K562 (cell line): ENCODE measurements at regions not wholly inside any gene's neighbourhood (a gene's known extent, or its start where the extent isn't known, plus 50 kb on each side); places are given as distances from the start of the nearest gene placed in this dataset.

ENCODE experiments used
- CBFB ChIP-seq: sonication (generic); formaldehyde crosslinking; IDR thresholded peaks from 2 replicates; pipeline ENCODE4 v1.4.0; 2020; ENCODE audit warnings: mild to moderate bottlenecking, missing genetic modification reagents
- HLTF ChIP-seq: fragments of 450-650 bp; IDR thresholded peaks from 2 replicates; pipeline ENCODE4 v1.6.1; 2016
- NFE2L1 ChIP-seq: fragments of 450-650 bp; IDR thresholded peaks from 2 replicates; pipeline ENCODE4 v1.6.1; 2016; ENCODE audit warnings: missing genetic modification characterization, low read depth, mild to moderate bottlenecking, missing compliant biosample characterization, moderate library complexity, borderline replicate concordance
- PPARD ChIP-seq: fragments of 250-450 bp; sonication (Bioruptor Pico); IDR thresholded peaks from 2 replicates; pipeline ENCODE4 v1.8.0; 2022; ENCODE audit warnings: inconsistent platforms, mild to moderate bottlenecking, moderate library complexity
- RAD21 ChIP-seq, 2 experiments: fragments of 250-450 bp in 1 of 2; fragments of 450-650 bp in 1 of 2; sonication (Bioruptor Pico) in 1 of 2; formaldehyde crosslinking in 1 of 2; IDR thresholded peaks in 1 of 2; conservative IDR thresholded peaks in 1 of 2; 2 replicates each; pipeline versions ENCODE4 v1.4.0 to v1.8.0; 2020 to 2022; ENCODE audit warnings: mild to moderate bottlenecking in 2 of 2, moderate library complexity in 1 of 2
- TF ChIP-seq, protein P1 (sequence below): fragments of 450-650 bp; IDR thresholded peaks from 2 replicates; pipeline ENCODE4 v1.7.1; 2018; ENCODE audit warnings: mild to moderate bottlenecking, low read depth; ENCODE audit not compliant: partially characterized antibody
- TF ChIP-seq, protein P2 (sequence below): fragments of 450-650 bp; IDR thresholded peaks from 2 replicates; pipeline ENCODE4 v1.6.1; 2016; ENCODE audit warnings: low read depth
- TF ChIP-seq, protein P3 (sequence below): sonication (generic); formaldehyde crosslinking; IDR thresholded peaks from 2 replicates; pipeline ENCODE4 v1.5.0; 2020; ENCODE audit warnings: missing genetic modification reagents
- TF ChIP-seq, protein P4 (sequence below): fragments of 250-450 bp; sonication (Bioruptor Pico); IDR thresholded peaks from 2 replicates; pipeline ENCODE4 v1.9.0; 2021; ENCODE audit warnings: mild to moderate bottlenecking, inconsistent platforms

DNA sequence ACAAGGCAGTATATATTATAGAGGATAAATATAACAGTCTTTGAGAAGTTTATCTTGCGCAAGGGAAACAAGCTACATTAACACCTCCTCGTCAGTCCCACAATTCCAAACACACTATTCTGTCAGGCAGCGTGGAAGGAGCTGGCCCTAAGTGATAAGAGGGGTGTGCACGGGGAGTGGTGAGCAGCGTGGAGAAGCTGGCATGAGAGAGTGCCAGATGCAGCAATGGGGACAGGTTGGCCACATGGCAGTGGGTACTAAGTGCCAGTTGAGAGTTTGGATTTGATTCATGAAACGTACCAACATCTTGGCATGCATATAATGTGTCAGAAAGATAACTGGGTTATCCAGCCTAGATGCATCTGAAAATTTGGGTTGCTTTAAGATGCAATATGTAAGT lies 460.2 kb downstream of the ICE1 start (continued):
- TF ChIP-seq, protein P1, sequence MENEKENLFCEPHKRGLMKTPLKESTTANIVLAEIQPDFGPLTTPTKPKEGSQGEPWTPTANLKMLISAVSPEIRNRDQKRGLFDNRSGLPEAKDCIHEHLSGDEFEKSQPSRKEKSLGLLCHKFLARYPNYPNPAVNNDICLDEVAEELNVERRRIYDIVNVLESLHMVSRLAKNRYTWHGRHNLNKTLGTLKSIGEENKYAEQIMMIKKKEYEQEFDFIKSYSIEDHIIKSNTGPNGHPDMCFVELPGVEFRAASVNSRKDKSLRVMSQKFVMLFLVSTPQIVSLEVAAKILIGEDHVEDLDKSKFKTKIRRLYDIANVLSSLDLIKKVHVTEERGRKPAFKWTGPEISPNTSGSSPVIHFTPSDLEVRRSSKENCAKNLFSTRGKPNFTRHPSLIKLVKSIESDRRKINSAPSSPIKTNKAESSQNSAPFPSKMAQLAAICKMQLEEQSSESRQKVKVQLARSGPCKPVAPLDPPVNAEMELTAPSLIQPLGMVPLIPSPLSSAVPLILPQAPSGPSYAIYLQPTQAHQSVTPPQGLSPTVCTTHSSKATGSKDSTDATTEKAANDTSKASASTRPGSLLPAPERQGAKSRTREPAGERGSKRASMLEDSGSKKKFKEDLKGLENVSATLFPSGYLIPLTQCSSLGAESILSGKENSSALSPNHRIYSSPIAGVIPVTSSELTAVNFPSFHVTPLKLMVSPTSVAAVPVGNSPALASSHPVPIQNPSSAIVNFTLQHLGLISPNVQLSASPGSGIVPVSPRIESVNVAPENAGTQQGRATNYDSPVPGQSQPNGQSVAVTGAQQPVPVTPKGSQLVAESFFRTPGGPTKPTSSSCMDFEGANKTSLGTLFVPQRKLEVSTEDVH: no peak
- TF ChIP-seq, protein P2, sequence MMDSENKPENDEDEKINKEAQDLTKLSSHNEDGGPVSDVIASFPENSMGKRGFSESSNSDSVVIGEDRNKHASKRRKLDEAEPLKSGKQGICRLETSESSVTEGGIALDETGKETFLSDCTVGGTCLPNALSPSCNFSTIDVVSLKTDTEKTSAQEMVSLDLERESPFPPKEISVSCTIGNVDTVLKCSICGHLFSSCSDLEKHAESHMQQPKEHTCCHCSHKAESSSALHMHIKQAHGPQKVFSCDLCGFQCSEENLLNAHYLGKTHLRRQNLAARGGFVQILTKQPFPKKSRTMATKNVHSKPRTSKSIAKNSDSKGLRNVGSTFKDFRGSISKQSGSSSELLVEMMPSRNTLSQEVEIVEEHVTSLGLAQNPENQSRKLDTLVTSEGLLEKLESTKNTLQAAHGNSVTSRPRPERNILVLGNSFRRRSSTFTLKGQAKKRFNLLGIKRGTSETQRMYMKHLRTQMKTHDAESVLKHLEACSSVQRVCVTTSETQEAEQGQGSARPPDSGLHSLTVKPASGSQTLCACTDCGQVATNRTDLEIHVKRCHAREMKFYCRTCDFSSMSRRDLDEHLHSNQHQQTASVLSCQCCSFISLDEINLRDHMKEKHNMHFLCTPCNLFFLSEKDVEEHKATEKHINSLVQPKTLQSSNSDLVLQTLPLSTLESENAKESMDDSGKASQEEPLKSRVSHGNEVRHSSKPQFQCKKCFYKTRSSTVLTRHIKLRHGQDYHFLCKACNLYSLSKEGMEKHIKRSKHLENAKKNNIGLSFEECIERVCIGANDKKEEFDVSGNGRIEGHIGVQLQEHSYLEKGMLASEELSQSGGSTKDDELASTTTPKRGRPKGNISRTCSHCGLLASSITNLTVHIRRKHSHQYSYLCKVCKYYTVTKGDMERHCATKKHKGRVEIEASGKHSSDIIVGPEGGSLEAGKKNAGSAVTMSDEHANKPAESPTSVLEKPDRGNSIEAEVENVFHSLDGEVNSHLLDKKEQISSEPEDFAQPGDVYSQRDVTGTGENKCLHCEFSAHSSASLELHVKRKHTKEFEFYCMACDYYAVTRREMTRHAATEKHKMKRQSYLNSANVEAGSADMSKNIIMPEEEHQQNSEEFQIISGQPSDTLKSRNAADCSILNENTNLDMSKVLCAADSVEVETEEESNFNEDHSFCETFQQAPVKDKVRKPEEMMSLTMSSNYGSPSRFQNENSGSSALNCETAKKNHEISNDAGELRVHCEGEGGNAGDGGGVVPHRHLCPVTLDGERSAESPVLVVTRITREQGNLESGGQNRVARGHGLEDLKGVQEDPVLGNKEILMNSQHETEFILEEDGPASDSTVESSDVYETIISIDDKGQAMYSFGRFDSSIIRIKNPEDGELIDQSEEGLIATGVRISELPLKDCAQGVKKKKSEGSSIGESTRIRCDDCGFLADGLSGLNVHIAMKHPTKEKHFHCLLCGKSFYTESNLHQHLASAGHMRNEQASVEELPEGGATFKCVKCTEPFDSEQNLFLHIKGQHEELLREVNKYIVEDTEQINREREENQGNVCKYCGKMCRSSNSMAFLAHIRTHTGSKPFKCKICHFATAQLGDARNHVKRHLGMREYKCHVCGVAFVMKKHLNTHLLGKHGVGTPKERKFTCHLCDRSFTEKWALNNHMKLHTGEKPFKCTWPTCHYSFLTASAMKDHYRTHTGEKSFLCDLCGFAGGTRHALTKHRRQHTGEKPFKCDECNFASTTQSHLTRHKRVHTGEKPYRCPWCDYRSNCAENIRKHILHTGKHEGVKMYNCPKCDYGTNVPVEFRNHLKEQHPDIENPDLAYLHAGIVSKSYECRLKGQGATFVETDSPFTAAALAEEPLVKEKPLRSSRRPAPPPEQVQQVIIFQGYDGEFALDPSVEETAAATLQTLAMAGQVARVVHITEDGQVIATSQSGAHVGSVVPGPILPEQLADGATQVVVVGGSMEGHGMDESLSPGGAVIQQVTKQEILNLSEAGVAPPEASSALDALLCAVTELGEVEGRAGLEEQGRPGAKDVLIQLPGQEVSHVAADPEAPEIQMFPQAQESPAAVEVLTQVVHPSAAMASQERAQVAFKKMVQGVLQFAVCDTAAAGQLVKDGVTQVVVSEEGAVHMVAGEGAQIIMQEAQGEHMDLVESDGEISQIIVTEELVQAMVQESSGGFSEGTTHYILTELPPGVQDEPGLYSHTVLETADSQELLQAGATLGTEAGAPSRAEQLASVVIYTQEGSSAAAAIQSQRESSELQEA: no peak
- TF ChIP-seq, protein P3, sequence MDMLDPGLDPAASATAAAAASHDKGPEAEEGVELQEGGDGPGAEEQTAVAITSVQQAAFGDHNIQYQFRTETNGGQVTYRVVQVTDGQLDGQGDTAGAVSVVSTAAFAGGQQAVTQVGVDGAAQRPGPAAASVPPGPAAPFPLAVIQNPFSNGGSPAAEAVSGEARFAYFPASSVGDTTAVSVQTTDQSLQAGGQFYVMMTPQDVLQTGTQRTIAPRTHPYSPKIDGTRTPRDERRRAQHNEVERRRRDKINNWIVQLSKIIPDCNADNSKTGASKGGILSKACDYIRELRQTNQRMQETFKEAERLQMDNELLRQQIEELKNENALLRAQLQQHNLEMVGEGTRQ: no peak
- TF ChIP-seq NFE2L1 (tag) (no peak), PPARD (CRISPR knock-in tag) (no peak), CBFB (no peak), RAD21 (CRISPR knock-in tag; conservative IDR thresholded peaks at IDR 0.05 in 1 of 2, IDR thresholded peaks at IDR 0.05 in 1 of 2) (no peak), HLTF (no peak)
- TF ChIP-seq, protein P4, sequence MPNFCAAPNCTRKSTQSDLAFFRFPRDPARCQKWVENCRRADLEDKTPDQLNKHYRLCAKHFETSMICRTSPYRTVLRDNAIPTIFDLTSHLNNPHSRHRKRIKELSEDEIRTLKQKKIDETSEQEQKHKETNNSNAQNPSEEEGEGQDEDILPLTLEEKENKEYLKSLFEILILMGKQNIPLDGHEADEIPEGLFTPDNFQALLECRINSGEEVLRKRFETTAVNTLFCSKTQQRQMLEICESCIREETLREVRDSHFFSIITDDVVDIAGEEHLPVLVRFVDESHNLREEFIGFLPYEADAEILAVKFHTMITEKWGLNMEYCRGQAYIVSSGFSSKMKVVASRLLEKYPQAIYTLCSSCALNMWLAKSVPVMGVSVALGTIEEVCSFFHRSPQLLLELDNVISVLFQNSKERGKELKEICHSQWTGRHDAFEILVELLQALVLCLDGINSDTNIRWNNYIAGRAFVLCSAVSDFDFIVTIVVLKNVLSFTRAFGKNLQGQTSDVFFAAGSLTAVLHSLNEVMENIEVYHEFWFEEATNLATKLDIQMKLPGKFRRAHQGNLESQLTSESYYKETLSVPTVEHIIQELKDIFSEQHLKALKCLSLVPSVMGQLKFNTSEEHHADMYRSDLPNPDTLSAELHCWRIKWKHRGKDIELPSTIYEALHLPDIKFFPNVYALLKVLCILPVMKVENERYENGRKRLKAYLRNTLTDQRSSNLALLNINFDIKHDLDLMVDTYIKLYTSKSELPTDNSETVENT (CRISPR knock-in tag): no peak
- TF ChIP-seq, all 486 proteins: peak for 0
